Thyroid gland (tissue), 4 donors: ENCODE measurements at regions not wholly inside any gene's neighbourhood (a gene's known extent, or its start where the extent isn't known, plus 50 kb on each side); places are given as distances from the start of the nearest gene placed in this dataset.

Source experiments
- CTCF ChIP-seq, 6 experiments: fragments of 200-600 bp in 3 of 6; fragments of 450-650 bp in 3 of 6; sonication (generic) in 3 of 6; IDR thresholded peaks; one replicate each; pipeline ENCODE4 v1.5.1; 2016 to 2019; ENCODE audit warnings: antibody characterized with exemption in 6 of 6, mild to moderate bottlenecking in 2 of 6, inconsistent platforms in 1 of 6, moderate library complexity in 1 of 6
- POLR2A ChIP-seq, 2 donors: fragments of 450-650 bp; IDR thresholded peaks; one replicate each; pipeline ENCODE4 v1.6.1; 2017; ENCODE audit warnings: antibody characterized with exemption in 2 of 2, mild to moderate bottlenecking in 2 of 2, moderate library complexity in 1 of 2

- TF ChIP-seq CTCF (IDR thresholded peaks at IDR 0.05) (no peak), POLR2A (IDR thresholded peaks at IDR 0.05) (no peak)
These were observed 425.3 kb downstream of the INHBA start for GRCh38 chr7:41277561-41277960.
